ENCODE measurements at regions not wholly inside any gene's neighbourhood (a gene's known extent, or its start where the extent isn't known, plus 50 kb on each side); places are given as distances from the start of the nearest gene placed in this dataset.

GRCh38 chr5:14090755-14091154 is 52.4 kb upstream of the TRIO start:
- no peak for DNase-seq (ENCODE audit: low read depth in 2 of 2)

- no peak for DNase-seq (ENCODE audit: low read depth in 2 of 2)
Observed at GRCh38 chr5:14090290-14090689, 52.9 kb upstream of the TRIO start.

GRCh38 chr5:14089198-14089597 is 53.9 kb upstream of the TRIO start:
- DNase-seq (ENCODE audit: low read depth in 2 of 2): no peak

GRCh38 chr5:14086261-14086660 is 56.9 kb upstream of the TRIO start:
- DNase-seq (ENCODE audit: low read depth in 2 of 2): no peak

- DNase-seq (ENCODE audit: low read depth in 2 of 2): no peak
Observed at GRCh38 chr5:14082973-14083372, 60.2 kb upstream of the TRIO start.

GRCh38 chr5:14082523-14082922 is 60.6 kb upstream of the TRIO start:
- no peak for DNase-seq (ENCODE audit: low read depth in 2 of 2)

GRCh38 chr5:14081791-14082190 is 61.4 kb upstream of the TRIO start:
- DNase-seq (ENCODE audit: low read depth in 2 of 2): no peak

- no peak for DNase-seq (ENCODE audit: low read depth in 2 of 2)
Observed at GRCh38 chr5:14078716-14079115, 64.4 kb upstream of the TRIO start.

- DNase-seq (ENCODE audit: low read depth in 2 of 2): no peak
Observed at GRCh38 chr5:14077501-14077900, 65.6 kb upstream of the TRIO start.

- no peak for DNase-seq (ENCODE audit: low read depth in 2 of 2)
Observed at GRCh38 chr5:14076561-14076960, 66.6 kb upstream of the TRIO start.

GRCh38 chr5:14075937-14076336 is 67.2 kb upstream of the TRIO start:
- no peak for DNase-seq (ENCODE audit: low read depth in 2 of 2)

- DNase-seq (ENCODE audit: low read depth in 2 of 2): no peak
Observed at GRCh38 chr5:14071433-14071832, 71.7 kb upstream of the TRIO start.

- DNase-seq (ENCODE audit: low read depth in 2 of 2): no peak
Observed at GRCh38 chr5:14069021-14069420, 74.1 kb upstream of the TRIO start.

GRCh38 chr5:14068136-14068535 is 75.0 kb upstream of the TRIO start:
- no peak for DNase-seq (ENCODE audit: low read depth in 2 of 2)

GRCh38 chr5:14066326-14066725 is 76.8 kb upstream of the TRIO start:
- no peak for DNase-seq (ENCODE audit: low read depth in 2 of 2)

- no peak for DNase-seq (ENCODE audit: low read depth in 2 of 2)
Observed at GRCh38 chr5:14064841-14065240, 78.3 kb upstream of the TRIO start.

GRCh38 chr5:14063691-14064090 is 79.5 kb upstream of the TRIO start:
- no peak for DNase-seq (ENCODE audit: low read depth in 2 of 2)

- no peak for DNase-seq (ENCODE audit: low read depth in 2 of 2)
Observed at GRCh38 chr5:14063138-14063537, 80.0 kb upstream of the TRIO start.

- no peak for DNase-seq (ENCODE audit: low read depth in 2 of 2)
Observed at GRCh38 chr5:14062178-14062577, 81.0 kb upstream of the TRIO start.

GRCh38 chr5:14061106-14061505 is 82.0 kb upstream of the TRIO start:
- no peak for DNase-seq (ENCODE audit: low read depth in 2 of 2)

GRCh38 chr5:14060218-14060617 is 82.9 kb upstream of the TRIO start:
- no peak for DNase-seq (ENCODE audit: low read depth in 2 of 2)

GRCh38 chr5:14059810-14060209 is 83.3 kb upstream of the TRIO start:
- no peak for DNase-seq (ENCODE audit: low read depth in 2 of 2)

- no peak for DNase-seq (ENCODE audit: low read depth in 2 of 2)
Observed at GRCh38 chr5:14057289-14057688, 85.9 kb upstream of the TRIO start.

- DNase-seq (ENCODE audit: low read depth in 2 of 2): no peak
Observed at GRCh38 chr5:14056039-14056438, 87.1 kb upstream of the TRIO start.
